H9 (cell line): ENCODE measurements at regions not wholly inside any gene's neighbourhood (a gene's known extent, or its start where the extent isn't known, plus 50 kb on each side); places are given as distances from the start of the nearest gene placed in this dataset.

Source experiments
- DNase-seq: peaks from one replicate; pipeline ENCODE4 v3.0.0-alpha.2; 2017
- H2AFZ ChIP-seq: one replicate; pipeline ENCODE4 v1.6.1; 2013; ENCODE audit warnings: mild to moderate bottlenecking, low read length, control low read depth, moderate library complexity
- H2AK5ac ChIP-seq: 2 replicates; pipeline ENCODE4 v1.6.1; 2013; ENCODE audit warnings: low read length, control low read depth, mixed read lengths; ENCODE audit not compliant: insufficient read length
- H2BK120ac ChIP-seq: one replicate; pipeline ENCODE4 v1.6.1; 2013; ENCODE audit warnings: low read depth, mild to moderate bottlenecking, low read length, control low read depth, inconsistent platforms; ENCODE audit not compliant: poor library complexity, severe bottlenecking
- H2BK12ac ChIP-seq: 2 replicates; pipeline ENCODE4 v1.6.1; 2013; ENCODE audit warnings: low read length, control low read depth, mixed read lengths, low read depth; ENCODE audit not compliant: insufficient read length
- H2BK15ac ChIP-seq: 2 replicates; pipeline ENCODE4 v1.6.1; 2013; ENCODE audit warnings: low read depth, low read length, control low read depth
- H2BK20ac ChIP-seq: one replicate; pipeline ENCODE4 v1.6.1; 2013; ENCODE audit warnings: low read depth, mild to moderate bottlenecking, low read length, control low read depth, inconsistent platforms; ENCODE audit not compliant: poor library complexity, severe bottlenecking
- H2BK5ac ChIP-seq: 2 replicates; pipeline ENCODE4 v1.6.1; 2013; ENCODE audit warnings: low read length, control low read depth, mixed read lengths; ENCODE audit not compliant: insufficient read length
- H3K14ac ChIP-seq: 2 replicates; pipeline ENCODE4 v1.6.1; 2013; ENCODE audit warnings: low read length, control low read depth; ENCODE audit not compliant: insufficient read depth
- H3K18ac ChIP-seq: 2 replicates; pipeline ENCODE4 v1.6.1; 2013; ENCODE audit warnings: low read depth, mild to moderate bottlenecking, mixed read lengths, low read length, control low read depth; ENCODE audit not compliant: insufficient read length
- H3K23ac ChIP-seq: 2 replicates; pipeline ENCODE4 v1.6.1; 2013; ENCODE audit warnings: low read length, control low read depth, mixed read lengths, low read depth; ENCODE audit not compliant: insufficient read length
- H3K23me2 ChIP-seq: 2 replicates; pipeline ENCODE4 v1.6.1; 2013; ENCODE audit warnings: low read depth, mild to moderate bottlenecking, mixed read lengths, low read length, control low read depth; ENCODE audit not compliant: insufficient read length, poor library complexity, severe bottlenecking
- H3K27ac ChIP-seq: 2 replicates; pipeline ENCODE4 v1.5.1; 2013; ENCODE audit warnings: low read length, control low read depth, mixed read lengths, low read depth; ENCODE audit not compliant: insufficient read length
- H3K27me3 ChIP-seq: 2 replicates; pipeline ENCODE4 v1.6.1; 2013; ENCODE audit warnings: low read length, control low read depth, inconsistent platforms; ENCODE audit not compliant: insufficient read depth
- H3K4ac ChIP-seq: 2 replicates; pipeline ENCODE4 v1.6.1; 2013; ENCODE audit warnings: low read depth, mild to moderate bottlenecking, control low read depth, inconsistent platforms, low read length, moderate library complexity
- H3K4me1 ChIP-seq: 2 replicates; pipeline ENCODE4 v1.6.1; 2013; ENCODE audit warnings: low read length, control low read depth, inconsistent platforms; ENCODE audit not compliant: insufficient read depth
- H3K4me2 ChIP-seq: 2 replicates; pipeline ENCODE4 v1.6.1; 2013; ENCODE audit warnings: low read length, control low read depth, mixed read lengths; ENCODE audit not compliant: insufficient read length, insufficient read depth
- H3K56ac ChIP-seq: 2 replicates; pipeline ENCODE4 v1.6.1; 2013; ENCODE audit warnings: low read depth, mild to moderate bottlenecking, mixed read lengths, low read length, control low read depth; ENCODE audit not compliant: insufficient read length
- H3K79me1 ChIP-seq: 2 replicates; pipeline ENCODE4 v1.6.1; 2013; ENCODE audit warnings: low read depth, mild to moderate bottlenecking, moderate library complexity, low read length, control low read depth, inconsistent platforms; ENCODE audit not compliant: insufficient read depth, poor library complexity, severe bottlenecking
- H3K79me2 ChIP-seq: 2 replicates; pipeline ENCODE4 v1.6.1; 2013; ENCODE audit warnings: low read length, control low read depth, inconsistent platforms; ENCODE audit not compliant: insufficient read depth
- H3K9ac ChIP-seq: 2 replicates; pipeline ENCODE4 v1.6.1; 2013; ENCODE audit warnings: low read length, control low read depth, mixed read lengths; ENCODE audit not compliant: insufficient read length; ENCODE audit errors: extremely low read depth
- H3K9me3 ChIP-seq: one replicate; pipeline ENCODE4 v1.6.1; 2013; ENCODE audit warnings: low read depth, low read length, inconsistent platforms; ENCODE audit not compliant: control insufficient read depth
- H3T11ph ChIP-seq: one replicate; pipeline ENCODE4 v1.6.1; 2013; ENCODE audit warnings: mild to moderate bottlenecking, low read length, control low read depth, inconsistent platforms
- H4K20me1 ChIP-seq: one replicate; pipeline ENCODE4 v1.6.1; 2013; ENCODE audit not compliant: control insufficient read depth, insufficient read length, insufficient read depth
- H4K5ac ChIP-seq: 2 replicates; pipeline ENCODE4 v1.6.1; 2013; ENCODE audit warnings: low read depth, mild to moderate bottlenecking, mixed read lengths, low read length, control low read depth; ENCODE audit not compliant: insufficient read length
- H4K8ac ChIP-seq: replicated peaks from 2 replicates; pipeline ENCODE4 v1.6.1; 2013; ENCODE audit warnings: low read length, control low read depth, mixed read lengths, low read depth; ENCODE audit not compliant: insufficient read length
- H4K91ac ChIP-seq: 2 replicates; pipeline ENCODE4 v1.6.1; 2013; ENCODE audit warnings: low read depth, mild to moderate bottlenecking, moderate library complexity, mixed read lengths, low read length, control low read depth; ENCODE audit not compliant: insufficient read length
- H3K27ac Mint-ChIP-seq, 3 experiments: 2 replicates in 2 of 3; 3 replicates in 1 of 3; pipeline ENCODE4 v1.8.0; 2020 to 2021; ENCODE audit warnings: mixed read lengths in 3 of 3, mild to moderate bottlenecking in 1 of 3, moderate library complexity in 1 of 3
- H3K27me3 Mint-ChIP-seq: 2 replicates; pipeline ENCODE4 v1.8.0; 2021; ENCODE audit warnings: low read depth, mild to moderate bottlenecking, moderate library complexity, mixed read lengths
- H3K36me3 Mint-ChIP-seq, 3 experiments: 2 replicates in 2 of 3; 3 replicates in 1 of 3; pipeline ENCODE4 v1.8.0; 2020 to 2021; ENCODE audit warnings: low read depth in 3 of 3, mixed read lengths in 3 of 3; ENCODE audit not compliant: insufficient read depth in 1 of 3
- H3K4me1 Mint-ChIP-seq, 2 experiments: 2 replicates each; pipeline ENCODE4 v1.8.0; 2020; ENCODE audit warnings: mixed read lengths in 2 of 2
- H3K4me3 Mint-ChIP-seq, 2 experiments: 2 replicates in 1 of 2; 3 replicates in 1 of 2; pipeline ENCODE4 v1.8.0; 2020 to 2021; ENCODE audit warnings: mild to moderate bottlenecking in 2 of 2, mixed read lengths in 2 of 2, moderate library complexity in 1 of 2
- H3K9me3 Mint-ChIP-seq, 2 experiments: 2 replicates in 1 of 2; 3 replicates in 1 of 2; pipeline ENCODE4 v1.8.0; 2020; ENCODE audit warnings: mild to moderate bottlenecking in 2 of 2, mixed read lengths in 2 of 2, moderate library complexity in 1 of 2
- WGBS: extraction: QIAGEN DNeasy Blood & Tissue Kit; methylation state at CpG from one replicate; pipeline ENCODE4 v1.1.7; 2013; ENCODE audit warnings: missing lambda C conversion rate, low lambda C conversion rate, mixed read lengths; ENCODE audit not compliant: insufficient read length; ENCODE audit errors: extremely low coverage; 5-methylcytosine and 5-hydroxymethylcytosine counted together
- TF ChIP-seq, protein P1 (sequence below): fragments of 200-600 bp; sonication (generic); conservative IDR thresholded peaks from 3 replicates; pipeline ENCODE4 v1.8.0; 2021; ENCODE audit warnings: antibody characterized with exemption, mild to moderate bottlenecking

DNA sequence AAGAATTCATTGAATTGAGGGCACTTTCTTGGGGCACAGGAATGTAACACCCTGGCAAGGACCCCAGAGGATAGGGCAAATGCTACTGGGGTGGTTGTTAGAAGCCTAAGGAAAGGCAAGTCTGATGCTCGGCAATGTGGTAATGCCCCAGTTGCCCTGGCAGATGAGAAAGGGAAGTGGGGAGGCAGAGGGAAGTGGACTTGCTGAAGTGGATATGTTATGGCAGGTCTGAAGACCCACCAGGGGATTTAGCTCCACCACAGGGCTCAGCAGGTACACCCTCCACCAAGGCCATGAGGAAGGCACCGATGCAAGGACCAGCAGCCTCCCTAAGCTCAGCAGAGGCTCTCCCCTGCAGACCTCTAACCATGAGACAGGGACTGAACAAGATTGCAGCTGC is 184.8 kb downstream of the IRX5 start:
- Histone ChIP-seq H4K91ac (no peak overlapping the region), H3K27me3 (no peaks in the 10 kb centered on the region), H2BK5ac (no peak overlapping the region), H3K18ac (no peak overlapping the region), H3K79me1 (no peaks in the 10 kb centered on the region), H3K9me3 (no peaks in the 10 kb centered on the region), H4K20me1 (no peaks in the 10 kb centered on the region), H3K79me2 (no peaks in the 10 kb centered on the region), H2BK12ac (no peak overlapping the region), H3K23ac (no peak overlapping the region), H3T11ph (no peak overlapping the region), H4K8ac (no peak overlapping the region), H3K4ac (no peak overlapping the region), H3K9ac (no peak overlapping the region), H2BK20ac (no peak overlapping the region), H3K14ac (no peak overlapping the region), H3K23me2 (no peaks in the 10 kb centered on the region), H2BK15ac (no peak overlapping the region), H2AK5ac (no peak overlapping the region), H2AFZ (no peak overlapping the region), H3K27ac (no peak overlapping the region), H2BK120ac (no peak overlapping the region), H4K5ac (no peak overlapping the region), H3K4me2 (no peak overlapping the region), H3K56ac (no peak overlapping the region), H3K4me1 (no peaks in the 10 kb centered on the region)
- Mint-ChIP-seq H3K36me3 (no peaks in the 10 kb centered on the region), H3K27ac (no peak overlapping the region), H3K4me1 (no peaks in the 10 kb centered on the region), H3K4me3 (no peak overlapping the region), H3K27me3 (peaks cover 8% of the 10 kb centered on the region), H3K9me3 (no peaks in the 10 kb centered on the region)
- TF ChIP-seq, protein P1, sequence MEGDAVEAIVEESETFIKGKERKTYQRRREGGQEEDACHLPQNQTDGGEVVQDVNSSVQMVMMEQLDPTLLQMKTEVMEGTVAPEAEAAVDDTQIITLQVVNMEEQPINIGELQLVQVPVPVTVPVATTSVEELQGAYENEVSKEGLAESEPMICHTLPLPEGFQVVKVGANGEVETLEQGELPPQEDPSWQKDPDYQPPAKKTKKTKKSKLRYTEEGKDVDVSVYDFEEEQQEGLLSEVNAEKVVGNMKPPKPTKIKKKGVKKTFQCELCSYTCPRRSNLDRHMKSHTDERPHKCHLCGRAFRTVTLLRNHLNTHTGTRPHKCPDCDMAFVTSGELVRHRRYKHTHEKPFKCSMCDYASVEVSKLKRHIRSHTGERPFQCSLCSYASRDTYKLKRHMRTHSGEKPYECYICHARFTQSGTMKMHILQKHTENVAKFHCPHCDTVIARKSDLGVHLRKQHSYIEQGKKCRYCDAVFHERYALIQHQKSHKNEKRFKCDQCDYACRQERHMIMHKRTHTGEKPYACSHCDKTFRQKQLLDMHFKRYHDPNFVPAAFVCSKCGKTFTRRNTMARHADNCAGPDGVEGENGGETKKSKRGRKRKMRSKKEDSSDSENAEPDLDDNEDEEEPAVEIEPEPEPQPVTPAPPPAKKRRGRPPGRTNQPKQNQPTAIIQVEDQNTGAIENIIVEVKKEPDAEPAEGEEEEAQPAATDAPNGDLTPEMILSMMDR: no peak
- WGBS: no CpG with 5 or more reads among the region's 2 CpGs
- DNase-seq: no peak
